SK-N-SH treated with all-trans-retinoic acid at 6 μM for 48 hours (cell line): ENCODE measurements at regions not wholly inside any gene's neighbourhood (a gene's known extent, or its start where the extent isn't known, plus 50 kb on each side); places are given as distances from the start of the nearest gene placed in this dataset.

ENCODE experiments used
- ATAC-seq: fragments of 200-7000 bp; cut with Tn5 transposase; 3 replicates; pipeline ENCODE4 v1.9.1; 2020; ENCODE audit warnings: mild to moderate bottlenecking, moderate library complexity
- BACH2 ChIP-seq: fragments of 250-450 bp; sonication (Bioruptor Pico); IDR thresholded peaks from 2 replicates; pipeline ENCODE4 v1.9.0; 2021; ENCODE audit warnings: mild to moderate bottlenecking, borderline replicate concordance
- CREB5 ChIP-seq: fragments of 250-450 bp; sonication (Bioruptor Pico); IDR thresholded peaks from 2 replicates; pipeline ENCODE4 v1.5.1; 2020; ENCODE audit warnings: low read depth, mild to moderate bottlenecking, moderate library complexity
- CSRNP3 ChIP-seq: fragments of 250-450 bp; sonication (Bioruptor Pico); IDR thresholded peaks from 2 replicates; pipeline ENCODE4 v1.5.1; 2021; ENCODE audit warnings: mild to moderate bottlenecking, moderate library complexity
- ESRRG ChIP-seq: fragments of 250-450 bp; sonication (Bioruptor Pico); IDR thresholded peaks from 2 replicates; pipeline ENCODE4 v1.6.1; 2021; ENCODE audit warnings: mild to moderate bottlenecking
- GLIS3 ChIP-seq: fragments of 250-450 bp; sonication (Bioruptor Pico); IDR thresholded peaks from 2 replicates; pipeline ENCODE4 v1.5.0; 2020; ENCODE audit warnings: mild to moderate bottlenecking, moderate library complexity
- ISL1 ChIP-seq: fragments of 250-450 bp; sonication (Bioruptor Pico); IDR thresholded peaks from 2 replicates; pipeline ENCODE4 v2.1.2; 2022; ENCODE audit warnings: mild to moderate bottlenecking, moderate library complexity
- PATZ1 ChIP-seq: fragments of 250-450 bp; sonication (Bioruptor Pico); IDR thresholded peaks from 2 replicates; pipeline ENCODE4 v1.8.0; 2020; ENCODE audit warnings: mild to moderate bottlenecking, moderate library complexity, borderline replicate concordance
- PPARA ChIP-seq: fragments of 250-450 bp; sonication (Bioruptor Pico); IDR thresholded peaks from 2 replicates; pipeline ENCODE4 v1.5.0; 2020; ENCODE audit warnings: mild to moderate bottlenecking, borderline replicate concordance
- RARB ChIP-seq: fragments of 250-450 bp; sonication (Bioruptor Pico); IDR thresholded peaks from 2 replicates; pipeline ENCODE4 v1.8.0; 2021; ENCODE audit warnings: mild to moderate bottlenecking, moderate library complexity
- TCF4 ChIP-seq: fragments of 250-450 bp; sonication (Bioruptor Pico); IDR thresholded peaks from 2 replicates; pipeline ENCODE4 v1.8.0; 2021; ENCODE audit warnings: mild to moderate bottlenecking, moderate library complexity, borderline replicate concordance
- TSHZ2 ChIP-seq: fragments of 250-450 bp; sonication (Bioruptor Pico); IDR thresholded peaks from 2 replicates; pipeline ENCODE4 v1.5.0; 2020; ENCODE audit warnings: mild to moderate bottlenecking, moderate library complexity
- ZC3H10 ChIP-seq: fragments of 250-450 bp; sonication (Bioruptor Pico); IDR thresholded peaks from 2 replicates; pipeline ENCODE4 v1.5.1; 2021; ENCODE audit warnings: mild to moderate bottlenecking, moderate library complexity
- ZFP3 ChIP-seq: fragments of 250-450 bp; sonication (Bioruptor Pico); IDR thresholded peaks from 2 replicates; pipeline ENCODE4 v1.5.0; 2020; ENCODE audit warnings: mild to moderate bottlenecking, moderate library complexity
- ZFP30 ChIP-seq: fragments of 450-650 bp; formaldehyde crosslinking; IDR thresholded peaks from 2 replicates; pipeline ENCODE4 v1.5.0; 2022; ENCODE audit warnings: mild to moderate bottlenecking, moderate library complexity
- ZNF8 ChIP-seq: fragments of 450-650 bp; formaldehyde crosslinking; IDR thresholded peaks from 2 replicates; pipeline ENCODE4 v1.5.0; 2020; ENCODE audit warnings: mild to moderate bottlenecking, moderate library complexity

GRCh38 chr9:36728651-36729520, 156.2 kb downstream of the MELK start:
- ATAC-seq = peak; percentile 99
- TF ChIP-seq PPARA (no peak), ZFP30 (no peak), CSRNP3 (CRISPR knock-in tag) (no peak), TCF4 (CRISPR knock-in tag) (no peak), ZNF8 (CRISPR knock-in tag) (no peak), PATZ1 (no peak), CREB5 (CRISPR knock-in tag) (no peak)

- no peak for TF ChIP-seq ZFP30
- no peak for ATAC-seq
Observed at GRCh38 chr9:36729906-36730305, 157.2 kb downstream of the MELK start.

GRCh38 chr9:36730414-36730813, 157.7 kb downstream of the MELK start:
- ATAC-seq = no peak
- TF ChIP-seq ZC3H10 (CRISPR knock-in tag) (no peak), ESRRG (CRISPR knock-in tag) (no peak), TSHZ2 (CRISPR knock-in tag) (no peak), TCF4 (CRISPR knock-in tag) (no peak), PATZ1 (no peak), GLIS3 (CRISPR knock-in tag) (no peak), ISL1 (CRISPR knock-in tag) (no peak), ZFP3 (CRISPR knock-in tag) (no peak), CREB5 (CRISPR knock-in tag) (no peak), RARB (no peak), BACH2 (CRISPR knock-in tag) (no peak)
- TF ChIP-seq, all 23 proteins: peak for 0
